Stimulated activated naive CD8-positive, alpha-beta T cell treated with anti-CD3 and anti-CD28 coated beads, Interleukin-15, amount 100 ng/mL, for 72 hours (primary cell): ENCODE measurements at regions not wholly inside any gene's neighbourhood (a gene's known extent, or its start where the extent isn't known, plus 50 kb on each side); places are given as distances from the start of the nearest gene placed in this dataset.
"Not testable (repeated sequence)": the region's sequence is repeated elsewhere in the genome, so short reads cannot be mapped to it uniquely, and the experiment has no call there.

Experiments used
- ATAC-seq: fragments of 150-1000 bp; cut with Tn5 transposase; 2 replicates; pipeline ENCODE4 v1.10.0; 2021; ENCODE audit warnings: mild to moderate bottlenecking, moderate library complexity
- DNase-seq, 2 donors: peaks; one replicate each; pipeline ENCODE4 v3.0.0; 2021 to 2022
- H3K27ac Mint-ChIP-seq, 2 donors: one replicate each; pipeline ENCODE4 v1.8.0; 2022; ENCODE audit warnings: mild to moderate bottlenecking in 2 of 2, mixed read lengths in 2 of 2, moderate library complexity in 2 of 2
- H3K27me3 Mint-ChIP-seq: one replicate; pipeline ENCODE4 v1.8.0; 2022; ENCODE audit warnings: mixed read lengths
- H3K4me1 Mint-ChIP-seq: one replicate; pipeline ENCODE4 v1.8.0; 2022; ENCODE audit warnings: mild to moderate bottlenecking, mixed read lengths
- H3K4me3 Mint-ChIP-seq, 2 donors: one replicate each; pipeline ENCODE4 v1.8.0; 2022; ENCODE audit warnings: mild to moderate bottlenecking in 2 of 2, mixed read lengths in 2 of 2, moderate library complexity in 1 of 2
- H3K9me3 Mint-ChIP-seq, 2 donors: one replicate each; pipeline ENCODE4 v1.8.0; 2022; ENCODE audit warnings: mixed read lengths in 2 of 2

DNA sequence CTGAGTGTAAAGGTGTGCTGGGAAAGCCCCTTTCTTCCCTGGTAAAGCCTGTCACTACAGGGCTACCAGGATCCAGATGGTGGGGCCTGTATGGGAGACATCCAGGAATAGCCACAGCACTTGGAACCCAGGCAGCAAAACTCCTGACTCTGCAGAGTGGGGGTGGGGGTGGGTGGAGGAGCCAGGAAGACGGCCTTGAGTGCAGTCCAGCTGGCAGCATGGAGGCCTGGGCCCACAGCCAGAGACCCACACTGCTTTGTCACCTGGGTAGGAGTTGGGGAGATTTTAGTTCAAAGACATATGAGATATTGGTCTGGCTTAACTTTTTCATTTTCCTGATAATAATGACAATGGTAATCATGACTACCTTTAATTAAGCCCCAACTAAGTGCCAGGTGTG is 116.7 kb upstream of the MRPS22 start:
- no peaks in the 10 kb centered on the region for H3K4me1 Mint-ChIP-seq
- ATAC-seq, result no peak
- no peaks in the 10 kb centered on the region for H3K9me3 Mint-ChIP-seq
- DNase-seq, result no peak
- peaks cover 11% of the 10 kb centered on the region for H3K27me3 Mint-ChIP-seq
- H3K27ac Mint-ChIP-seq, result no peak overlapping the region
- H3K4me3 Mint-ChIP-seq, result no peak overlapping the region

DNA sequence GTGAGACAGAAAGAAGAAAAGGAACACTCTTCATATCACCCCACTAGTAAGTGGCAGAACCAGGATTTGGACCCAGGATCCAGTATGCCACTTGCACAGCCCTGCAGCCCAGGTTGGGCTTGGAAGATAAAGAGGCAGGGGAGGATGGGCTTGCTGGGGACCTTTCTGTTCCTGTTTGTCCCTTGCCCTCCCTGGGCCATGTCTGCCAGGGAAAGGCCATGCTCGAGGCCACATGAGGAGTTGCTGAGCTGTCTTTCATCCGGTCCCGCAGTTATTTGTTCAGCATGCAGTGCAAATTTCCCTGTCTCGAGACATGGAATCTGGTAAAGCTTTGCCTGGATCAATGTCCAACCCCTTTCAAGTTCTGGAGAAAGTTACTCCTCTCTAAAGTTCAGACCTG is 116.0 kb upstream of the MRPS22 start:
- Mint-ChIP-seq H3K4me1 (no peaks in the 10 kb centered on the region), H3K27ac (no peak overlapping the region), H3K27me3 (peaks cover 11% of the 10 kb centered on the region), H3K4me3 (no peak overlapping the region), H3K9me3 (no peaks in the 10 kb centered on the region)
- no peak for DNase-seq
- no peak for ATAC-seq

DNA sequence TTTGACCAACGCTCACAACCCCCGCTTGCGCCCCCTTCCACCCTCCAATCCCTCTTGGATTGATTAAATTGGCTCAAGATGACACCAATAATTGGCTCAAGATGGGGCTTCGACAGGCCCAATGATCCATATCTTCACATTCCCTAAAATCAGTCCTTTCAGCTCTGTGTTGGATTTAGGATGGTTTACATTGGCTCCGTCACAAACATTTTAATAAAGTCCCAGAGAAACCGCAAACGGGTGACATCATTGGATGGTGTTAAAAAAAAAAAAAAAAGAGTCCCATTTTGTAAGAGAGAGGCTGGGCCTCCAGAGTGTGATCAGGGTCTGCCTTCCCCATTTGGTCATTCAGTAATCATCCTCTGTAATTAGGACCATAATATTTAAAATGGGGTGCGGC is 113.4 kb upstream of the MRPS22 start:
- no peaks in the 10 kb centered on the region for H3K9me3 Mint-ChIP-seq
- no peaks in the 10 kb centered on the region for H3K4me1 Mint-ChIP-seq
- DNase-seq, result no peak
- peaks cover 7% of the 10 kb centered on the region for H3K27me3 Mint-ChIP-seq
- no peak overlapping the region for H3K27ac Mint-ChIP-seq
- no peak overlapping the region for H3K4me3 Mint-ChIP-seq
- ATAC-seq, result no peak

DNA sequence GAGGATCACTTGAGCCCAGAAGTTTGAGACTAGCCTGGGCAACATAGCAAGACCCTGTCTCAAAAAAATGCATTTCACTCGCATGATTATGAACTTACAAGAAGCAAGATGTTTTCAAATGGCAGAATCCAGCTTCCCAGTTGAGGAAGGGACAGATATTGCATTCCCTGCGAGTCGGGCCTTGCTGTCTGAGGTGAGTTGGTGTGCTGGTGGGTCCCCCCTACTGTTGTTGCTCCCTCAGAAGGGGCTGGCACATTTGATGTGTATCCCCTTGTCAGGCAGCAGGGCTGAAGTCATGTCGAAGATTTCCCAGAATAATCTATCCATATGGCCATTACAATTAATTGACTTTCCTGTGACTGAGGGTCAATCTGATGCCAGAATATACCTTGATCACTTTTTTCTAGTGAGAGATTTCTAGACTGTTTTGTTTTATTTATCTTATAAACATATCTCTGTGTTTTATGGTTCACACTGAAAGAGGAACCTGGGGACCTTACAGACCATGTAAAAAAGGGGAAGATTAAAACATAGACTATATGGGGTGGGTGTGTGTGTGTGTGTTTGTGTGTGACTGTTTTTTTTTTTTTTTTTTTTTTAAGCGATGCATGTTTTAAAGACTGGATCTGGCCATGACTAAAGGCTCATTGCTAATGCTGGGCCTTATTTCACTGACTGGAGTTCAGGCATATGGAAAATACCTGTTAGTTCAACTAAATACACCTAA is 112.1 kb upstream of the MRPS22 start:
- ATAC-seq, result no peak
- Mint-ChIP-seq H3K9me3 (no peaks in the 10 kb centered on the region), H3K27me3 (peaks cover 7% of the 10 kb centered on the region), H3K4me3 (no peak overlapping the region), H3K4me1 (no peaks in the 10 kb centered on the region), H3K27ac (no peak overlapping the region)
- DNase-seq, result no peak

DNA sequence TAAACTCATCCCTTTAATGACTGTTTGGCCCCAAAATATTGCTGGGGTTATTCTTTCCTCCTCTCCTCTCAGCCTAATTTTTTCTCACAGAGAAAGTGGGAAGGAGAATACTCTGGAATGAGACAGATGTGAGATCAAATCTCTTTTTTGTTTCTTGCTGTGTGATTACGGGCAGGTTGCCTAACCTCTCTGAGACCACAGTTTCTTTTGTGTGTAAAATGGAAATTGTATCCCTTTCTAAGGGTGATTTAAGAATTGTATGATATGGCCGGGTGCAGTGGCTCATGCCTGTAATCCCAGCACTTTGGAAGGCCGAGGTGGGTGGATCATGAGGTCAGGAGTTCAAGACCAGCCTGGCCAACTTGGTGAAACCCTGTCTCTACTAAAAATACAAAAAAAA is 111.5 kb upstream of the MRPS22 start:
- H3K4me1 Mint-ChIP-seq, H3K4me3 Mint-ChIP-seq, H3K27ac Mint-ChIP-seq, DNase-seq, H3K27me3 Mint-ChIP-seq, ATAC-seq, H3K9me3 Mint-ChIP-seq: not testable (repeated sequence)

DNA sequence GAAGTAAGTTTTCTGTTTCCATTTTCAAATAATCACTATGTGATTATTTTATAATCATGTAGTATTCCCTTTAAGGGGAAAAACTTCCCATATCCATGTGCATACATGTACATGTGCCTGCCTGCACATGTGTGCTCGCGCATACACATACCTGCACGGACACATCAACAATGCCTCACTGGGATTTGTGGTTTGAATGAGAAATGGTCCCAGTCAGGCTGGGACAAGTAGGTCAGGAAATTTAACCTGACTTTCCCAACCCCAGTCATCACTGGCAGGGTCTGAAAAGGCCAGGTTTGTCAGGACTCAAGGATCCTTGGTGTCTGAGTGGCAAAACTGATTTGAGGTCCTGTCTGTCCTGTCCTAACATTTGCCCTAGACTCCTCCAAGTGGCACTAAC is 109.3 kb upstream of the MRPS22 start:
- peak; percentile 12 for ATAC-seq
- no peak for DNase-seq
- no peak overlapping the region for H3K27ac Mint-ChIP-seq
- H3K9me3 Mint-ChIP-seq, result no peaks in the 10 kb centered on the region
- no peaks in the 10 kb centered on the region for H3K4me1 Mint-ChIP-seq
- no peak overlapping the region for H3K4me3 Mint-ChIP-seq
- H3K27me3 Mint-ChIP-seq, result peaks cover 23% of the 10 kb centered on the region

DNA sequence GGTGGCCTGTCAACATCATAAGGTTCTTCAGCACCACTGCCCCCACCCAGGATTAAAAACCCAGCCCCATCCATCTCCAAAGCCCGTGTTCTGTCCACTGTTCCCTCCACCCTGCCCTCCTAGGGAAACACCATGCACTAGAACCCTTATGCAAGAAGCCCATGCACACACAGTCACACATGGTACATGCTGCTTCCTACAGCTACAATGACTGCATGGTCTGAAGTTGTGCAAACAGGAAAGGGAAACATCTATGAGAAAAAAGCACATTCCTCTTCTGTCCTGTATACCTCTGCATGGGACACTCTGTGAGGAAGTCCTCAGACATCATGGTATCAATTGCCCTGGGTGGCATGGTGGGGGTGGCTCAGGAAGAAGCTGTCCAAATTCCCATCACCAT is 108.6 kb upstream of the MRPS22 start:
- DNase-seq (no peak), ATAC-seq (peak; percentile 39)
- H3K4me3 Mint-ChIP-seq, result no peak overlapping the region
- no peaks in the 10 kb centered on the region for H3K4me1 Mint-ChIP-seq
- H3K27me3 Mint-ChIP-seq, result peaks cover 28% of the 10 kb centered on the region
- no peaks in the 10 kb centered on the region for H3K9me3 Mint-ChIP-seq
- H3K27ac Mint-ChIP-seq, result peak overlapping the region in 1 of 2 donors; percentile 88

DNA sequence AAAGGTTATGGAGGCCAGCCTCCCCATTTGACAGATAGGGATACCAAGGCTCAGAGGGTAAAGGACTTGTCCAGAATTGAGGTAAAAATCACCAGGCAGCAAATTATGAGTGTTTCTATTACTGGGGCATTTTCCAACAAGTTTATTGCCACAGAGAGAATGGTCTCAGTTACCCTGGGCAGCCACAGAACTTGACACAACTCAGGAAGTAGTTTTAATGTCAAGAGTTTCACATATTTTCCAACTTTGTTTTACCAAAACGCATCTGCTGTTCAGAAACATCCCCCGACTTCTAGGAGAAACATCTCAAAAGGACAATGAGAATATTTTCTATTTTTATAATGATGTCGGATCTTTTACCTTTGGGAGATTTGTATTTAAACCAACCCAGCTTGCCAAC is 107.5 kb upstream of the MRPS22 start:
- Mint-ChIP-seq H3K4me3 (no peak overlapping the region), H3K4me1 (no peaks in the 10 kb centered on the region), H3K27me3 (peaks cover 32% of the 10 kb centered on the region), H3K9me3 (no peaks in the 10 kb centered on the region), H3K27ac (no peak overlapping the region)
- DNase-seq (no peak), ATAC-seq (no peak)

DNA sequence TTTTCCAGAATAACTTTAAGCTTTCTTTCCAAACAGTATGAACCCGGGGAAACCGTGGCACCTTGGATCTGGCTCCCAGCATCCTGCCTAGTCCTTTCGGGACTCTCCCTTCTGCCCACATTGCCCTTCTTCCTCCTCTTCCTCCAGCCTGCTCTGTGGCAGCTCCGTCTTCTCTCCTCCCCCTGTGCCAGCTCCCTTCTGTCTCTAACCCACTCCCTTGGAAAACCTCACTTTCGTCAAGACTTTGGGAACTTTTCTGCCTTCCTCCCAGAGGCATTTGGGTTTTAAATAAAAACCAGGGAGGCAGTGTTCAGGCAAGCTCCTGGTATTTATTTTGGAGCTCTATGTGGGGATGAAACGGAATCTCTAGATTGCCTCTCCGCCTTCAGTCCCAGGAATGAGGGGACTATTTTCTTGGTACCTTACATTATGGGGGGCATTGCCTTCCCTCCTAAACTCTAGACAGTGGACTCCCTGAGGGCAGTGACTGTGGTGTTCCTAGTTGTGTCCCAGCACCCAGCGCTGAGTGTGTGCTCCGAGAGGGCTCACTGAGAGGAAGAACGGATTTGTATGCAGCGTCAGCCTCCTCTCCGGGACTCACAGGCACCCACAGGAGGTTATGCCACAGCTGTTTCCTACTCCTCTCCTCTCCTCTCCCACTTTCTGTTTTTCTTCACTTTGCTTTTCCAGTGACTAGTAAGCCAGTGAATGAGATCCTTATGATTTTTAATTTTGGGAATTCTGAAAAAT is 105.4 kb upstream of the MRPS22 start:
- H3K4me1 Mint-ChIP-seq, result no peaks in the 10 kb centered on the region
- ATAC-seq, result no peak
- no peaks in the 10 kb centered on the region for H3K9me3 Mint-ChIP-seq
- H3K27ac Mint-ChIP-seq, result no peak overlapping the region
- H3K4me3 Mint-ChIP-seq, result no peak overlapping the region
- no peak for DNase-seq
- peaks cover 41% of the 10 kb centered on the region for H3K27me3 Mint-ChIP-seq

DNA sequence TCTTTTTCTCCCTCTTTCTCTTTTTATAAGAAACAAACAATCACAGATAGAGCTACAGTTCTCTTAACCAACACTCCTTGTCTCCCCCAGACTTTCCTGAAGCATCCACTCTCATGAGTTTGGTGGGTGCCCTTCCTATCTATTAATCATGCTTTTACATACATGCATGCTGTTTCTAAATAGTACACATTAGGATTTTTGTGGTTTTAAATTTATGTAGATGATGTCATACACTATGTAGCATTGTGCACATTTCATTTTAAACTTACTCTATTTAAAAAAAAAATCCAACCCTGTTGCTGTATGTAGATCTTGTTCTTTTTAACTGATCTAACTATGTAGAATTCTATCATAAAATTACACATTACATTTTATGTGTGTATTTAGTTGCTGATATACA is 104.3 kb upstream of the MRPS22 start:
- Mint-ChIP-seq H3K4me1 (no peaks in the 10 kb centered on the region), H3K9me3 (no peaks in the 10 kb centered on the region), H3K4me3 (no peak overlapping the region), H3K27me3 (peaks cover 41% of the 10 kb centered on the region), H3K27ac (no peak overlapping the region)
- DNase-seq (no peak), ATAC-seq (no peak)

DNA sequence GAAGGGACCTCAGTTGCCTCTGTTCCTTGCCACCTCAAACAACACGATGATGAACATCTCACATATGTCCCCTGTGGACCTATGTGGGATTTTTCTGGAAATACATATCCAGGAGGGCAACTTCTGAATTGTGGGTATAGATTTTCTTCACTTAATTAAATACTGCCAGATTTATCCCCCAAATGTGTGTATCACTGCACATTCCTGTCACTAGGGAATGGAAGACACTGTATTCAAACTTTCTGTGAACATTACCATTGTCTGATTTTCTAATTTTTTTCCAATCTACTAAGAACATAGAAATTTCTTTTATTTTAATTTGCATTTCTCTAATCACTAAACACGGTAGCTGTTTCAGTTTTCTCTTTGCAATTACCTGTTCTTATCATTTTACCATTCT is 102.0 kb upstream of the MRPS22 start:
- Mint-ChIP-seq H3K27me3 (peaks cover 47% of the 10 kb centered on the region), H3K4me1 (no peaks in the 10 kb centered on the region), H3K9me3 (no peaks in the 10 kb centered on the region), H3K4me3 (no peak overlapping the region), H3K27ac (peak overlapping the region in 1 of 2 donors; percentile 57)
- DNase-seq (no peak), ATAC-seq (no peak)

DNA sequence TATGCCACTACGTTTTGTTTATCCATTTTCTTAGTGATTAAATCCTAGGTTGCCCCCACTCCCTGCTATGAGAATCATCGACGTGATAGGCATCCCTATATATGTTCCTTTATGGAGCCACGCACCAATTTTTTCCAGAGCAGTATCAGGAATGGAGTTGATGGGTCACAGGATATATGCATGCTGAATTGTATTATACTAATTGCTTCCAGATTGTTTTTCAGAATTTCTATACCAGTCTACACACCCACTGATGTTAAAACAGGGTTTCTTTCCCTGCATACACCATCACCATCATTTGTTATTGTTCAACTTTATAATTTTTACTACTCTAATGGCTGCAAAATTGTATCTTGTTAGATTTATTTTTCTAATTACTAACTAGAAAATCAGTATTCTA is 100.1 kb upstream of the MRPS22 start:
- no peaks in the 10 kb centered on the region for H3K9me3 Mint-ChIP-seq
- no peak overlapping the region for H3K27ac Mint-ChIP-seq
- DNase-seq (no peak), ATAC-seq (no peak)
- peaks cover 55% of the 10 kb centered on the region for H3K27me3 Mint-ChIP-seq
- H3K4me3 Mint-ChIP-seq, result no peak overlapping the region
- no peaks in the 10 kb centered on the region for H3K4me1 Mint-ChIP-seq

DNA sequence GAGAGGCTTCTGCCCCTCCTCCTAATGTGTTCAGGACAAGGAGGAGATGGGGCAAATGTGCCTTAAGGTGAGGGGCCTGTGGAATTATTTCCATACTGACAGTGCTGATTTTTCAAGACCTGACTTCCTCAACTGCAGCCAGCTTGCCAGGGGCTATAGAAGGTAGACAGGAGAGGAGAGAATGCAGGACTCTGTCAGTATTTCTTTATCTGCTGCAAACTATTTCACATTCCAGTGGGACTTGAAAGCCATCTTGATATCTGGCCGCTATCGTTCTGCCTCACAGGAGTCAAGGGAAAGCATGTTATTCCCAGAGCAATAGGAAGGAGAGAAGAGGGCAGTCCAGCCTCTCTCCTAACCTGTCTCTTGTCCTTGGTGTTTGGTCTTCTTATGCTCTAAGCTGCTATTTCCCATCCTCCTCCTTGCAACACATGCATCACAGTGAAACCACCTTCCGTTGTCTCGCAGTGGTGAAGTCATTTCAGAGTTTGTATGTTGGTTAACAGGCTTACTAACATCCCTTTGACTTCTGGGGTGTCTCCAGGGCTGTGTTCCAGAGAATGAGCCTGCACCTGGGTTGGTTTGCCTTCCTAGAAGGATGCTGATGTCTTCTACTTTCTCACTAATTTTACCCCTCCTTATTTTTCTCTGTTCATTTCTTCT is 95.1 kb upstream of the MRPS22 start:
- no peak overlapping the region for H3K4me3 Mint-ChIP-seq
- H3K27me3 Mint-ChIP-seq, result peaks cover 37% of the 10 kb centered on the region

DNA sequence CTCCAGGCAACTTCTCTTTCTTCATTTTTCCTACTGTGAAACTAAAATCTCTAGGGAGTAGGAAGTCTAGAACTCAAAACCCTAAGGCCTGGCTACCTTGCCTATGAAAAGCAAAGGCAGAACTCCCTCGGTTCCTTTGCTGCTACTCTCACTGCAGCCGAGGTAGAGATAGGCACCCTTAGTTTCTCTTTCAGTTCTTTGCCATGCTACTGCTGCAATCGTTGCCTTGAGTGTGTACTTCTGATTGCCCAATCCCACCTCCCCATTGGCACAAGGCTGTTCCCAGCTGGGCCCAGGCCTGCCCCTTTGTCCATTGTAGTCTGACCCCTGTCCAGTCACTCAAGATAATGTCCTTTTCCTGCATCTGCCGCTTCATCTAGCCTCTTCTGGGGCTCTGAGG is 92.3 kb upstream of the MRPS22 start:
- peaks cover 42% of the 10 kb centered on the region for H3K27me3 Mint-ChIP-seq

More for the DNA sequence above, 95.1 kb upstream of the MRPS22 start:
- Mint-ChIP-seq H3K4me1 (no peaks in the 10 kb centered on the region), H3K27ac (no peak overlapping the region), H3K9me3 (no peaks in the 10 kb centered on the region)
- DNase-seq (no peak), ATAC-seq (no peak)

DNA sequence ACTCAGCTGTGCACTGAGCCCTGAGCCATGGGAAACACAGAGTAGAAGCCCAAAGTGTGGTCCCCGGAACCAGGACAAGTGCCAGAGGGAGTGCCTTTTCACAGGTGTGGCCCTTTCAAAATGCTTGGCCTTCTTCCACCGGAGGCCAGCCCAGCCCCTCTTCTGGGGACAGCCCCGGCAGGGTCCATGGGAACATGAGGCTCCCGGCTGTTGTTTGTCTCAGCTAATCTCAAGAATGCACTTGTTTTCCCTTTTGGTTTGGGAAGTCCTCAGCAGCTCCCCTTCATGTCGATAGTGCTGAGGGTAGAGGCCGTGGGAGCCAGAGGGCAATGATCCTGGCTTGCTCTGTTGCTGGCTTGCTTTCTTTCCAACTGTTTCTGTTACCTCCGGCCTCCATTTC is 91.1 kb upstream of the MRPS22 start:
- Mint-ChIP-seq H3K27me3 (peaks cover 31% of the 10 kb centered on the region), H3K9me3 (no peaks in the 10 kb centered on the region), H3K27ac (no peak overlapping the region), H3K4me1 (no peaks in the 10 kb centered on the region), H3K4me3 (no peak overlapping the region)
- no peak for DNase-seq
- ATAC-seq, result no peak

More for the DNA sequence above, 92.3 kb upstream of the MRPS22 start:
- no peaks in the 10 kb centered on the region for H3K9me3 Mint-ChIP-seq
- DNase-seq (no peak), ATAC-seq (no peak)
- no peak overlapping the region for H3K27ac Mint-ChIP-seq
- H3K4me3 Mint-ChIP-seq, result no peak overlapping the region
- no peaks in the 10 kb centered on the region for H3K4me1 Mint-ChIP-seq

DNA sequence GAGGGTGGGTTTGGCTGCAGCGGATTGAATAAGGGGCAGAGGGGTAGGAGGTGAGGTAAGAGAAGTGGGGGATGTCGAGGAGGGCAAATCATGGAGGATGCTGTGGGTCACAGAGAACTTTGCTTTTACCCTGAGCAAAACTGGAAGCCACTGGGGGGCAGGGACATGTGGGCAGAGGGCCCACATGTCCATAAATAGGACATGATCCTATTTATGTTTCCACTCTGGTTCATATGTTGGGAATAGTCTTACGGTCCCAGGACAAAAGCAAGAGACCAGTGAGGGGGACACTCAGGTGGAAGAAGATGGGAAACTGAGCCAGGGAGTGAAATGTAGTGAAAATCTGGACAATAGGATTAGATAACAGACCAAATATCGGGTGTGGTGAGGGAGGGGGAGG is 85.5 kb upstream of the MRPS22 start:
- Mint-ChIP-seq H3K9me3 (no peaks in the 10 kb centered on the region), H3K4me3 (no peak overlapping the region), H3K4me1 (no peaks in the 10 kb centered on the region), H3K27ac (no peak overlapping the region), H3K27me3 (peaks cover 34% of the 10 kb centered on the region)
- DNase-seq (no peak), ATAC-seq (no peak)
